Lower lobe of right lung (tissue), 2 donors: ENCODE measurements at regions not wholly inside any gene's neighbourhood (a gene's known extent, or its start where the extent isn't known, plus 50 kb on each side); places are given as distances from the start of the nearest gene placed in this dataset.

Source experiments
- ATAC-seq, 2 donors: fragments of 200-7000 bp; cut with Tn5 transposase; one replicate each; pipeline ENCODE4 v1.9.1; 2020 to 2022; ENCODE audit warnings: mild to moderate bottlenecking in 2 of 2, moderate library complexity in 2 of 2
- DNase-seq: peaks from one replicate; pipeline ENCODE4 v3.0.0-alpha.2; 2020
- H3K27ac ChIP-seq: fragments of 200-600 bp; one replicate; pipeline ENCODE4 v1.8.0; 2022
- H3K27me3 ChIP-seq: fragments of 200-600 bp; one replicate; pipeline ENCODE4 v1.8.0; 2022; ENCODE audit warnings: low read depth
- H3K36me3 ChIP-seq: fragments of 200-600 bp; one replicate; pipeline ENCODE4 v1.8.0; 2022; ENCODE audit warnings: mild to moderate bottlenecking
- H3K4me1 ChIP-seq: fragments of 200-600 bp; one replicate; pipeline ENCODE4 v1.8.0; 2022
- H3K4me3 ChIP-seq: fragments of 200-600 bp; one replicate; pipeline ENCODE4 v1.8.0; 2022; ENCODE audit warnings: mild to moderate bottlenecking
- H3K9me3 ChIP-seq: fragments of 200-600 bp; one replicate; pipeline ENCODE4 v1.8.0; 2022
- CTCF ChIP-seq: fragments of 200-600 bp; IDR thresholded peaks from one replicate; pipeline ENCODE4 v1.8.0; 2022; ENCODE audit warnings: antibody characterized with exemption, mild to moderate bottlenecking
- intact Hi-C: fragments of 100-400 bp; cut with DNase I; formaldehyde crosslinking; loops from one replicate; pipeline ENCODE4 v1.11.0; 2022
- donor health status: DM: no; HTN: yes; CAD: no; lungs with severe emphysema.

- no peak for TF ChIP-seq CTCF
- ATAC-seq (no peak), DNase-seq (no peak)
- Histone ChIP-seq H3K27ac (no peak overlapping the region), H3K4me1 (no peaks in the 10 kb centered on the region), H3K27me3 (no peaks in the 10 kb centered on the region), H3K4me3 (no peak overlapping the region), H3K9me3 (no peaks in the 10 kb centered on the region), H3K36me3 (no peaks in the 10 kb centered on the region)
- intact Hi-C loops = no loop called here
These were observed 169.5 kb upstream of the CNTN6 start for GRCh38 chr3:923161-923910.

GRCh38 chr3:930866-931265, 162.0 kb upstream of the CNTN6 start:
- DNase-seq (no peak), ATAC-seq (no peak)
- H3K4me1 ChIP-seq = no peaks in the 10 kb centered on the region
- no peaks in the 10 kb centered on the region for H3K36me3 ChIP-seq
- TF ChIP-seq CTCF = no peak
- no peaks in the 10 kb centered on the region for H3K27me3 ChIP-seq
- H3K9me3 ChIP-seq = no peaks in the 10 kb centered on the region
- no peak overlapping the region for H3K4me3 ChIP-seq
- intact Hi-C loops = no loop called here
- no peak overlapping the region for H3K27ac ChIP-seq

- no peak for TF ChIP-seq CTCF
- H3K27me3 ChIP-seq = no peaks in the 10 kb centered on the region
- no peak overlapping the region for H3K4me3 ChIP-seq
- no peak overlapping the region for H3K27ac ChIP-seq
- H3K4me1 ChIP-seq = no peaks in the 10 kb centered on the region
- H3K36me3 ChIP-seq = no peaks in the 10 kb centered on the region
- ATAC-seq (no peak), DNase-seq (no peak)
- intact Hi-C loops = no loop called here
- no peaks in the 10 kb centered on the region for H3K9me3 ChIP-seq
These were observed 159.5 kb upstream of the CNTN6 start for GRCh38 chr3:933326-933725.

- H3K27ac ChIP-seq = no peak overlapping the region
- intact Hi-C loops = no loop called here
- ATAC-seq (no peak), DNase-seq (no peak)
- TF ChIP-seq CTCF = no peak
- no peaks in the 10 kb centered on the region for H3K4me1 ChIP-seq
- no peaks in the 10 kb centered on the region for H3K9me3 ChIP-seq
- H3K27me3 ChIP-seq = no peaks in the 10 kb centered on the region
- no peak overlapping the region for H3K4me3 ChIP-seq
- no peaks in the 10 kb centered on the region for H3K36me3 ChIP-seq
These were observed 148.0 kb upstream of the CNTN6 start for GRCh38 chr3:944786-945185.

GRCh38 chr3:945738-946137, 147.1 kb upstream of the CNTN6 start:
- no peaks in the 10 kb centered on the region for H3K27me3 ChIP-seq
- H3K4me3 ChIP-seq = no peak overlapping the region
- H3K27ac ChIP-seq = no peak overlapping the region
- H3K36me3 ChIP-seq = no peaks in the 10 kb centered on the region
- intact Hi-C loops = no loop called here
- ATAC-seq (no peak), DNase-seq (no peak)
- H3K4me1 ChIP-seq = no peaks in the 10 kb centered on the region
- H3K9me3 ChIP-seq = no peaks in the 10 kb centered on the region
- TF ChIP-seq CTCF = no peak
